Endothelial cell (in vitro differentiated cells): ENCODE measurements at regions not wholly inside any gene's neighbourhood (a gene's known extent, or its start where the extent isn't known, plus 50 kb on each side); places are given as distances from the start of the nearest gene placed in this dataset.

ENCODE experiments used
- DNase-seq: peaks from one replicate; pipeline ENCODE4 v3.0.0; 2021; ENCODE audit warnings: low spot score
- H3K27ac Mint-ChIP-seq: one replicate; pipeline ENCODE4 v1.8.0; 2021; ENCODE audit warnings: mixed read lengths, inconsistent platforms; ENCODE audit not compliant: unreplicated experiment
- H3K27me3 Mint-ChIP-seq: one replicate; pipeline ENCODE4 v1.8.0; 2021; ENCODE audit warnings: mild to moderate bottlenecking, moderate library complexity, mixed read lengths, inconsistent platforms; ENCODE audit not compliant: unreplicated experiment
- H3K36me3 Mint-ChIP-seq: one replicate; pipeline ENCODE4 v1.8.0; 2021; ENCODE audit warnings: mild to moderate bottlenecking, low read depth, mixed read lengths, inconsistent platforms; ENCODE audit not compliant: unreplicated experiment
- H3K4me1 Mint-ChIP-seq: one replicate; pipeline ENCODE4 v1.8.0; 2021; ENCODE audit warnings: mild to moderate bottlenecking, mixed read lengths, inconsistent platforms; ENCODE audit not compliant: unreplicated experiment
- H3K4me3 Mint-ChIP-seq: one replicate; pipeline ENCODE4 v1.8.0; 2021; ENCODE audit warnings: mild to moderate bottlenecking, mixed read lengths, inconsistent platforms; ENCODE audit not compliant: unreplicated experiment
- H3K9me3 Mint-ChIP-seq: one replicate; pipeline ENCODE4 v1.8.0; 2021; ENCODE audit warnings: mixed read lengths, inconsistent platforms; ENCODE audit not compliant: unreplicated experiment
- CTCF ChIP-seq: fragments of 200-600 bp; sonication (generic); IDR thresholded peaks from one replicate; pipeline ENCODE4 v1.5.0; 2021; ENCODE audit warnings: antibody characterized with exemption; ENCODE audit not compliant: unreplicated experiment

GRCh38 chr13:53749306-53749705 is 720.7 kb downstream of the OLFM4 start:
- no peak for TF ChIP-seq CTCF
- H3K27ac Mint-ChIP-seq: no peak overlapping the region
- no peaks in the 10 kb centered on the region for H3K9me3 Mint-ChIP-seq

GRCh38 chr13:53759016-53759415 is 730.4 kb downstream of the OLFM4 start:
- no peaks in the 10 kb centered on the region for H3K4me1 Mint-ChIP-seq
- no peak for TF ChIP-seq CTCF
- no peaks in the 10 kb centered on the region for H3K27me3 Mint-ChIP-seq
- H3K27ac Mint-ChIP-seq: no peak overlapping the region
- no peaks in the 10 kb centered on the region for H3K36me3 Mint-ChIP-seq
- DNase-seq: no peak
- H3K4me3 Mint-ChIP-seq: no peak overlapping the region
- H3K9me3 Mint-ChIP-seq: no peaks in the 10 kb centered on the region

More at GRCh38 chr13:53749306-53749705, 720.7 kb downstream of the OLFM4 start:
- Mint-ChIP-seq H3K4me3 (no peak overlapping the region), H3K36me3 (no peaks in the 10 kb centered on the region), H3K4me1 (peaks cover 3% of the 10 kb centered on the region), H3K27me3 (no peaks in the 10 kb centered on the region)
- no peak for DNase-seq

- DNase-seq: no peak
- H3K4me1 Mint-ChIP-seq: no peaks in the 10 kb centered on the region
- H3K27ac Mint-ChIP-seq: no peak overlapping the region
- H3K9me3 Mint-ChIP-seq: no peaks in the 10 kb centered on the region
- H3K36me3 Mint-ChIP-seq: no peaks in the 10 kb centered on the region
- H3K27me3 Mint-ChIP-seq: no peaks in the 10 kb centered on the region
- no peak overlapping the region for H3K4me3 Mint-ChIP-seq
- peak; percentile 23 for TF ChIP-seq CTCF
Measured at GRCh38 chr13:53775807-53776206, 747.2 kb downstream of the OLFM4 start.

- H3K27me3 Mint-ChIP-seq: no peaks in the 10 kb centered on the region
- no peaks in the 10 kb centered on the region for H3K9me3 Mint-ChIP-seq
- no peaks in the 10 kb centered on the region for H3K36me3 Mint-ChIP-seq
- H3K4me1 Mint-ChIP-seq: no peaks in the 10 kb centered on the region
- H3K4me3 Mint-ChIP-seq: no peak overlapping the region
- H3K27ac Mint-ChIP-seq: no peak overlapping the region
- no peak for DNase-seq
- no peak for TF ChIP-seq CTCF
Measured at GRCh38 chr13:53778937-53779336, 750.3 kb downstream of the OLFM4 start.

GRCh38 chr13:53781941-53782340 is 753.3 kb downstream of the OLFM4 start:
- no peaks in the 10 kb centered on the region for H3K9me3 Mint-ChIP-seq
- DNase-seq: no peak
- no peak for TF ChIP-seq CTCF
- H3K4me1 Mint-ChIP-seq: no peaks in the 10 kb centered on the region
- no peak overlapping the region for H3K4me3 Mint-ChIP-seq
- no peaks in the 10 kb centered on the region for H3K36me3 Mint-ChIP-seq
- H3K27me3 Mint-ChIP-seq: no peaks in the 10 kb centered on the region
- H3K27ac Mint-ChIP-seq: no peak overlapping the region
